ES-I3 (cell line): ENCODE measurements at regions not wholly inside any gene's neighbourhood (a gene's known extent, or its start where the extent isn't known, plus 50 kb on each side); places are given as distances from the start of the nearest gene placed in this dataset.

ENCODE experiments used
- H3K36me3 ChIP-seq: 2 replicates; pipeline ENCODE4 v1.6.1; 2013; ENCODE audit warnings: mild to moderate bottlenecking, low read length, control low read depth, moderate library complexity; ENCODE audit not compliant: insufficient read depth
- H3K4me1 ChIP-seq: 2 replicates; pipeline ENCODE4 v1.6.1; 2013; ENCODE audit warnings: mild to moderate bottlenecking, control low read depth, low read length; ENCODE audit not compliant: insufficient read depth
- H3K9ac ChIP-seq: 2 replicates; pipeline ENCODE4 v1.6.1; 2013; ENCODE audit warnings: low read depth, mild to moderate bottlenecking, low read length, moderate library complexity
- H3K9me3 ChIP-seq: 2 replicates; pipeline ENCODE4 v1.6.1; 2013; ENCODE audit warnings: mild to moderate bottlenecking, low read length, moderate library complexity; ENCODE audit not compliant: control insufficient read depth, insufficient read depth

- no peaks in the 10 kb centered on the region for H3K9me3 ChIP-seq
Measured at GRCh38 chr7:52254396-52255010, 780.9 kb upstream of the POM121L12 start.

GRCh38 chr7:52253953-52254352 is 781.5 kb upstream of the POM121L12 start:
- Histone ChIP-seq H3K9me3 (no peaks in the 10 kb centered on the region), H3K4me1 (no peaks in the 10 kb centered on the region), H3K9ac (no peak overlapping the region), H3K36me3 (no peaks in the 10 kb centered on the region)

More at GRCh38 chr7:52254396-52255010, 780.9 kb upstream of the POM121L12 start:
- H3K4me1 ChIP-seq: no peaks in the 10 kb centered on the region
- H3K36me3 ChIP-seq: no peaks in the 10 kb centered on the region
- no peak overlapping the region for H3K9ac ChIP-seq

GRCh38 chr7:52249741-52250140 is 785.7 kb upstream of the POM121L12 start:
- Histone ChIP-seq H3K36me3 (no peaks in the 10 kb centered on the region), H3K9me3 (peaks cover 4% of the 10 kb centered on the region), H3K9ac (no peak overlapping the region), H3K4me1 (no peaks in the 10 kb centered on the region)

GRCh38 chr7:52247518-52247917 is 787.9 kb upstream of the POM121L12 start:
- Histone ChIP-seq H3K9ac (no peak overlapping the region), H3K36me3 (no peaks in the 10 kb centered on the region; the same call in 1 of the 2 replicates), H3K4me1 (no peaks in the 10 kb centered on the region), H3K9me3 (peaks cover 7% of the 10 kb centered on the region)

GRCh38 chr7:52243685-52244084 is 791.7 kb upstream of the POM121L12 start:
- Histone ChIP-seq H3K36me3 (no peaks in the 10 kb centered on the region; the same call in 1 of the 2 replicates), H3K4me1 (no peaks in the 10 kb centered on the region), H3K9me3 (peaks cover 7% of the 10 kb centered on the region), H3K9ac (no peak overlapping the region)

GRCh38 chr7:52233248-52233647 is 802.2 kb upstream of the POM121L12 start:
- Histone ChIP-seq H3K9ac (no peak overlapping the region), H3K4me1 (no peaks in the 10 kb centered on the region), H3K36me3 (no peaks in the 10 kb centered on the region), H3K9me3 (peaks cover 10% of the 10 kb centered on the region; the same call in 1 of the 2 replicates)

- H3K9me3 ChIP-seq: no peaks in the 10 kb centered on the region; the same call in 1 of the 2 replicates
- no peaks in the 10 kb centered on the region for H3K36me3 ChIP-seq
- no peak overlapping the region for H3K9ac ChIP-seq
- no peaks in the 10 kb centered on the region for H3K4me1 ChIP-seq
Measured at GRCh38 chr7:52211930-52212329, 823.5 kb upstream of the POM121L12 start.

GRCh38 chr7:52209614-52210013 is 825.8 kb upstream of the POM121L12 start:
- Histone ChIP-seq H3K4me1 (no peaks in the 10 kb centered on the region), H3K9ac (no peak overlapping the region), H3K36me3 (no peaks in the 10 kb centered on the region), H3K9me3 (no peaks in the 10 kb centered on the region; the same call in 1 of the 2 replicates)

GRCh38 chr7:52197221-52197620 is 838.2 kb upstream of the POM121L12 start:
- H3K9ac ChIP-seq: no peak overlapping the region
- H3K9me3 ChIP-seq: no peaks in the 10 kb centered on the region

GRCh38 chr7:52195664-52196063 is 839.8 kb upstream of the POM121L12 start:
- no peaks in the 10 kb centered on the region for H3K36me3 ChIP-seq
- no peaks in the 10 kb centered on the region for H3K9me3 ChIP-seq
- H3K9ac ChIP-seq: no peak overlapping the region
- H3K4me1 ChIP-seq: no peaks in the 10 kb centered on the region

More at GRCh38 chr7:52197221-52197620, 838.2 kb upstream of the POM121L12 start:
- H3K4me1 ChIP-seq: no peaks in the 10 kb centered on the region
- no peaks in the 10 kb centered on the region for H3K36me3 ChIP-seq

- Histone ChIP-seq H3K9ac (no peak overlapping the region), H3K36me3 (no peaks in the 10 kb centered on the region), H3K9me3 (peaks cover 10% of the 10 kb centered on the region), H3K4me1 (no peaks in the 10 kb centered on the region)
Measured at GRCh38 chr7:52189153-52189778, 846.2 kb upstream of the POM121L12 start.

GRCh38 chr7:52184006-52184703 is 851.3 kb upstream of the POM121L12 start:
- no peak overlapping the region for H3K9ac ChIP-seq
- no peaks in the 10 kb centered on the region for H3K36me3 ChIP-seq
- peaks cover 16% of the 10 kb centered on the region for H3K9me3 ChIP-seq
- no peaks in the 10 kb centered on the region for H3K4me1 ChIP-seq

GRCh38 chr7:52179934-52180333 is 855.5 kb upstream of the POM121L12 start:
- Histone ChIP-seq H3K9me3 (peaks cover 12% of the 10 kb centered on the region), H3K4me1 (no peaks in the 10 kb centered on the region), H3K36me3 (no peaks in the 10 kb centered on the region; the same call in 1 of the 2 replicates), H3K9ac (no peak overlapping the region)

- Histone ChIP-seq H3K9ac (no peak overlapping the region), H3K9me3 (no peaks in the 10 kb centered on the region), H3K36me3 (no peaks in the 10 kb centered on the region), H3K4me1 (0 out of 2 replicates have a peak, but pooled peaks cover 4% of the 10 kb centered on the region)
Measured at GRCh38 chr7:52168085-52168484, 851.5 kb upstream of the COBL start.

GRCh38 chr7:52163311-52163710 is 846.7 kb upstream of the COBL start:
- Histone ChIP-seq H3K9me3 (no peaks in the 10 kb centered on the region), H3K4me1 (0 out of 2 replicates have a peak, but pooled peaks cover 2% of the 10 kb centered on the region), H3K9ac (no peak overlapping the region), H3K36me3 (no peaks in the 10 kb centered on the region)
